IPS-15b (cell line): ENCODE measurements at regions not wholly inside any gene's neighbourhood (a gene's known extent, or its start where the extent isn't known, plus 50 kb on each side); places are given as distances from the start of the nearest gene placed in this dataset.
"Not testable (repeated sequence)": the region's sequence is repeated elsewhere in the genome, so short reads cannot be mapped to it uniquely, and the experiment has no call there.

Source experiments
- H3K27me3 ChIP-seq: one replicate; pipeline ENCODE4 v1.6.1; 2013; ENCODE audit warnings: low read length; ENCODE audit not compliant: control insufficient read depth, insufficient read depth
- H3K36me3 ChIP-seq: one replicate; pipeline ENCODE4 v1.6.1; 2013; ENCODE audit warnings: low read length; ENCODE audit not compliant: control insufficient read depth, insufficient read depth
- H3K4me1 ChIP-seq: one replicate; pipeline ENCODE4 v1.6.1; 2013; ENCODE audit warnings: mild to moderate bottlenecking, low read length; ENCODE audit not compliant: control insufficient read depth, insufficient read depth
- H3K4me3 ChIP-seq: one replicate; pipeline ENCODE4 v1.5.1; 2013; ENCODE audit warnings: low read depth, low read length
- H3K9ac ChIP-seq: one replicate; pipeline ENCODE4 v1.6.1; 2013; ENCODE audit warnings: low read depth, mild to moderate bottlenecking, low read length
- H3K9me3 ChIP-seq: one replicate; pipeline ENCODE4 v1.6.1; 2013; ENCODE audit warnings: mild to moderate bottlenecking, low read length; ENCODE audit not compliant: control insufficient read depth, insufficient read depth

DNA sequence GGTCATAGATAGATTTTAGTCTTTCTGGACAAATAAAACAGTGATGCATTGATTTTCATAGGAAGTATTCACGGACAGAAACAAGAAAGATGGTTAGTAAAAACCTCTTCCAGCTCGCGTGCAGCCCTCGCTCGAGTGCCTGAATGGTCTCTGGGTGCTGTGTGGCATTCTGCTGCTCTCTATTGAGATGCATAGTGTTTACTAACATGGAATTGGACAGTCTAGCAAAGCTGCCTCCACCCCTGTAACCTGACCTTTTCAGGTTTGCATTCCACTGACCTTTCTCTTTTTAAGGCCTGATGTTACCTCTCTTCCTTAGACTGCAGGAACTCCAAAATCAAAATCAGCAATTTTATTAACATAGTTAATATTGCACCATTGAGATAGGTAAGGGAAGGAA lies 643.4 kb downstream of the JRKL start:
- peak overlapping the region; percentile 38 for H3K9ac ChIP-seq
- H3K4me1 ChIP-seq, result peaks cover 4% of the 10 kb centered on the region
- H3K9me3 ChIP-seq, result no peaks in the 10 kb centered on the region
- no peaks in the 10 kb centered on the region for H3K27me3 ChIP-seq
- H3K36me3 ChIP-seq, result no peaks in the 10 kb centered on the region
- H3K4me3 ChIP-seq, result no peak overlapping the region

- Histone ChIP-seq H3K36me3 (no peaks in the 10 kb centered on the region), H3K9ac (no peak overlapping the region), H3K4me3 (no peak overlapping the region), H3K4me1 (no peaks in the 10 kb centered on the region), H3K9me3 (no peaks in the 10 kb centered on the region), H3K27me3 (no peaks in the 10 kb centered on the region)
Measured at GRCh38 chr11:97048481-97048880, 658.7 kb downstream of the JRKL start.

DNA sequence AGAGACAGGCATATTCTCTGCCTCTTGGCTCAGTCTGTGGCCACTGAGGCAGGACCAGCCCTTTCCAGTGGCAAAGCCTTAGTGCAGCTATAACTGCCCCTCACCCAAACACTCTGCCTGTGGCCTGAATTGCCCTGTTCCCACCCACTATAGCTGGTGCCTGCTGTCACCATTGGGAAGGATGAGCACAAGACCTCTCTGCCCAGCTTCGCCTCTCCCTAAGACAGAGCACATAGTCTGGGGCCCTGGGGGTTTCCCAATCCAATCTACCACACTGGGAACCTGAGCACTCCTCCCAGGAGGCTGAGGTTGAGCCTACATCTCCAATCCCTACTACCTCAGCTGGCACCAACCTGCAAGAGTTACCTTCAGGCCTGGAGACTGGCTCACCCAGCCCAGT lies 670.4 kb downstream of the JRKL start:
- Histone ChIP-seq H3K4me1 (no peaks in the 10 kb centered on the region), H3K4me3 (no peak overlapping the region), H3K27me3 (no peaks in the 10 kb centered on the region), H3K9me3 (no peaks in the 10 kb centered on the region), H3K36me3 (no peaks in the 10 kb centered on the region), H3K9ac (no peak overlapping the region)

GRCh38 chr11:97069160-97069559 lies 679.3 kb downstream of the JRKL start:
- no peaks in the 10 kb centered on the region for H3K9me3 ChIP-seq
- H3K4me1 ChIP-seq, result no peaks in the 10 kb centered on the region
- no peaks in the 10 kb centered on the region for H3K36me3 ChIP-seq
- no peaks in the 10 kb centered on the region for H3K27me3 ChIP-seq
- H3K9ac ChIP-seq, result no peak overlapping the region
- no peak overlapping the region for H3K4me3 ChIP-seq

DNA sequence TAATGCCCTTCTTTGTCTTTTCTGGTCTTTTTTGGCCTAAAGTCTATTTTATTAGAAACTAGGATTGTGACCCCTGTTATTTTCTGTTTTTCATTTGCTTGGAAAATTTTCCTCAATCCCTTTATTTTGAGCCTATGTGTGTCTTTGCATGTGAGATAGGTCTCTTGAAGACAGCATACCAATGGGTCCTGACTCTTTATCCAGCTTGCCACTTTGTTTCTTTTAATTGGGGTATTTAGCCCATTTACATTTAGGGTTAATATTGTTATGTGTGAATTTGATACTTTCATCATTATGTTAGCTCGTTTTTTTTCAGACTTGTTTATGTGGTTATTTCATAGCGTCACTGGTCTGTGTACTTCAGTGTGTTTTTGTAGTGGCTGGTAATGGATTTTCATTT lies 682.6 kb downstream of the JRKL start:
- no peaks in the 10 kb centered on the region for H3K36me3 ChIP-seq
- no peak overlapping the region for H3K4me3 ChIP-seq
- no peak overlapping the region for H3K9ac ChIP-seq
- no peaks in the 10 kb centered on the region for H3K4me1 ChIP-seq
- no peaks in the 10 kb centered on the region for H3K27me3 ChIP-seq
- no peaks in the 10 kb centered on the region for H3K9me3 ChIP-seq

GRCh38 chr11:97076666-97077065 lies 686.9 kb downstream of the JRKL start:
- H3K27me3 ChIP-seq, H3K4me3 ChIP-seq, H3K36me3 ChIP-seq, H3K9ac ChIP-seq, H3K4me1 ChIP-seq, H3K9me3 ChIP-seq: not testable (repeated sequence)

DNA sequence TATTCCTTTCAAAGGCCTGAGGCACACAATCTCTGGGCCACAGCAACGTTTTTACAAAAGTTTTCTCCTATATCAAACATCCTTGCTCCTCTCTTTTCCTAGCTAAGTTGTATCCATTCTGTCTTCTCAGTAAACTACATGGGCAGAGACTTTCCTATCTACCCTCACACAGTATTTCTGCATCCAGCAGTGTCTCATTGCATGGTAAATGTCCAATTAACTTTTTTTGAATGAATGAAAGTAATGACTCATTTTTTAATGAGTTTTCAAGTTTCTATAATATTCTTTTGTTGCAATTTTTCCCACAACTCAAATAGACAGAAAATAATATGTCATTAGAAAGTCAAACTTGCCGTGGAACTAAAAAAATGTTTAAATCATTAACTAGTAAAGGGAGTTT lies 688.6 kb downstream of the JRKL start:
- Histone ChIP-seq H3K36me3 (no peaks in the 10 kb centered on the region), H3K4me1 (no peaks in the 10 kb centered on the region), H3K9me3 (no peaks in the 10 kb centered on the region), H3K27me3 (no peaks in the 10 kb centered on the region), H3K9ac (no peak overlapping the region), H3K4me3 (no peak overlapping the region)

GRCh38 chr11:97079244-97079643 lies 689.4 kb downstream of the JRKL start:
- H3K9ac ChIP-seq, result no peak overlapping the region
- H3K27me3 ChIP-seq, result no peaks in the 10 kb centered on the region
- H3K36me3 ChIP-seq, result no peaks in the 10 kb centered on the region
- no peaks in the 10 kb centered on the region for H3K9me3 ChIP-seq
- no peaks in the 10 kb centered on the region for H3K4me1 ChIP-seq
- H3K4me3 ChIP-seq, result no peak overlapping the region

DNA sequence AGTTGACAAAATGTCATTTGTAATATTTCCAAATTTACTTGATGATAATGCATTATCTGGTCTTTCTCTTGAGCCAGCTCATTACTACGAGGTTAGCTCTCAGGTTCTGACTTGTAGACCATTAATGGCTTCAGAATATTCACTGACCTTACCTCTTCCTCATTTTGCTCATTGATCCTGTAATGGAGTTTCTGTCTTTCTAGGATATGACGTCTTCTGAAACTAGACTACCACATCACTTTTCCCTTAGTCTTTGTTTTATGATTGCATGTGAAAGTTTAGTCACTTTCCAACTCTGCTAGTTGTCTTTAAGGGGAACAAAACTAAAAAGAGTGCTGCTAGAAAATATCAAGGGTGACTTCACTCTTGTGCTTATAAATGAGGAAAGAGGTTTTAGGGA lies 697.6 kb downstream of the JRKL start:
- no peak overlapping the region for H3K9ac ChIP-seq
- no peaks in the 10 kb centered on the region for H3K9me3 ChIP-seq
- no peaks in the 10 kb centered on the region for H3K27me3 ChIP-seq
- no peak overlapping the region for H3K4me3 ChIP-seq
- H3K4me1 ChIP-seq, result no peaks in the 10 kb centered on the region
- H3K36me3 ChIP-seq, result no peaks in the 10 kb centered on the region

DNA sequence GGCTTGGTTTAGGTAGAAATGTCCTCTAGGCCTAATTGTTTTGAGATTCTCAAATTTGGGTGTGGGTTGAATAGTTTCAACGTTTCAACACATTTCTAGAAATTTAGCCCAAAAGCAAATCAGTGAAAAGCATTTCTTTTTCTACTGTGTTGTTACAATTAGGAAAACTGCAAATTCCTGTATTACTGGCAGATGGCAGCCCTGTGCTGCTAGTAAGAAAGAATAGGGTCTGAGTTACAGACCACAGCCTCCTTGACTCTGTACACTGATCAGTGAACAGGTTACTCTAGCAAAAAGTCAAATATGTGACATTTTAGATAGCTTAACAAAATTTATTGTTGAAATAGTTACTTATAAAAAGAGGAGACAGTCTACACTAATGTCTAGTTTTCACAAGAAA lies 703.0 kb downstream of the JRKL start:
- Histone ChIP-seq H3K36me3 (no peaks in the 10 kb centered on the region), H3K9ac (no peak overlapping the region), H3K27me3 (no peaks in the 10 kb centered on the region)

GRCh38 chr11:97102180-97102579 lies 712.4 kb downstream of the JRKL start:
- H3K4me3 ChIP-seq, H3K4me1 ChIP-seq, H3K9me3 ChIP-seq, H3K9ac ChIP-seq, H3K36me3 ChIP-seq, H3K27me3 ChIP-seq: not testable (repeated sequence)

More for the DNA sequence above, 703.0 kb downstream of the JRKL start:
- Histone ChIP-seq H3K4me1 (no peaks in the 10 kb centered on the region), H3K9me3 (no peaks in the 10 kb centered on the region), H3K4me3 (no peak overlapping the region)

- no peak overlapping the region for H3K4me3 ChIP-seq
Measured at GRCh38 chr11:97107604-97108003, 717.8 kb downstream of the JRKL start.

DNA sequence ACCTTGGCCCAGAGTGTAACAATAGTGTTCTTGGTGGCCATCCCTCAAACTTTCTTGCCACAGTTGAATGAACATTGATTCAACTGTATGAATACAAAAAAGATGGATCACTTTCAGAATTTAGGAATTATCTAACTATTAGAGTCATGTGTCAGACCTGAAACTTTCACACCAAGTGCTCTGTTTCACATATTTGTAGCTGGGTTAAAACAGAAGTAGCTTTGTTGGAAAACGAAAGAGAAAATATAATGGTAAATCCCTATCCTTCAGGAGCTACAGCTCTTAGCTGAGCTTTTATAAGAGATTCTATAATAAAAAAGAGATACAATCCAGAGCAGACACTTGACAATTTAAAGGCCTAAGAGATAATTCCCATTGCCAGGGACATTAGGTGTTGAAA lies 719.3 kb downstream of the JRKL start:
- no peak overlapping the region for H3K4me3 ChIP-seq
- no peaks in the 10 kb centered on the region for H3K4me1 ChIP-seq
- H3K9me3 ChIP-seq, result no peaks in the 10 kb centered on the region
- no peak overlapping the region for H3K9ac ChIP-seq
- no peaks in the 10 kb centered on the region for H3K36me3 ChIP-seq
- H3K27me3 ChIP-seq, result no peaks in the 10 kb centered on the region

More at GRCh38 chr11:97107604-97108003, 717.8 kb downstream of the JRKL start:
- H3K4me1 ChIP-seq, result no peaks in the 10 kb centered on the region
- no peaks in the 10 kb centered on the region for H3K36me3 ChIP-seq
- H3K9ac ChIP-seq, result no peak overlapping the region
- H3K9me3 ChIP-seq, result no peaks in the 10 kb centered on the region
- no peaks in the 10 kb centered on the region for H3K27me3 ChIP-seq
